Neural crest cell (in vitro differentiated cells): ENCODE measurements at regions not wholly inside any gene's neighbourhood (a gene's known extent, or its start where the extent isn't known, plus 50 kb on each side); places are given as distances from the start of the nearest gene placed in this dataset.
A peak's percentile ranks its signal among the peaks of the same experiment; 100 is the strongest.

Source experiments
- DNase-seq: peaks from one replicate; pipeline ENCODE4 v3.0.0; 2021; ENCODE audit warnings: low read depth, mixed read lengths, low spot score
- H3K27ac Mint-ChIP-seq: one replicate; pipeline ENCODE4 v1.8.0; 2021; ENCODE audit warnings: mild to moderate bottlenecking, mixed read lengths; ENCODE audit not compliant: unreplicated experiment
- H3K27me3 Mint-ChIP-seq: 2 replicates; pipeline ENCODE4 v1.8.0; 2021; ENCODE audit warnings: low read depth, mild to moderate bottlenecking, mixed read lengths
- H3K36me3 Mint-ChIP-seq: 2 replicates; pipeline ENCODE4 v1.8.0; 2021; ENCODE audit warnings: low read depth, mild to moderate bottlenecking, mixed read lengths
- H3K4me1 Mint-ChIP-seq: 2 replicates; pipeline ENCODE4 v1.8.0; 2021; ENCODE audit warnings: mixed read lengths
- H3K4me3 Mint-ChIP-seq: one replicate; pipeline ENCODE4 v1.8.0; 2021; ENCODE audit warnings: mild to moderate bottlenecking, mixed read lengths
- H3K9me3 Mint-ChIP-seq: 2 replicates; pipeline ENCODE4 v1.8.0; 2021; ENCODE audit warnings: mixed read lengths
- TF ChIP-seq, protein P1 (sequence below): fragments of 200-600 bp; sonication (generic); conservative IDR thresholded peaks from 2 replicates; pipeline ENCODE4 v1.5.0; 2021; ENCODE audit warnings: antibody characterized with exemption, mild to moderate bottlenecking

DNA sequence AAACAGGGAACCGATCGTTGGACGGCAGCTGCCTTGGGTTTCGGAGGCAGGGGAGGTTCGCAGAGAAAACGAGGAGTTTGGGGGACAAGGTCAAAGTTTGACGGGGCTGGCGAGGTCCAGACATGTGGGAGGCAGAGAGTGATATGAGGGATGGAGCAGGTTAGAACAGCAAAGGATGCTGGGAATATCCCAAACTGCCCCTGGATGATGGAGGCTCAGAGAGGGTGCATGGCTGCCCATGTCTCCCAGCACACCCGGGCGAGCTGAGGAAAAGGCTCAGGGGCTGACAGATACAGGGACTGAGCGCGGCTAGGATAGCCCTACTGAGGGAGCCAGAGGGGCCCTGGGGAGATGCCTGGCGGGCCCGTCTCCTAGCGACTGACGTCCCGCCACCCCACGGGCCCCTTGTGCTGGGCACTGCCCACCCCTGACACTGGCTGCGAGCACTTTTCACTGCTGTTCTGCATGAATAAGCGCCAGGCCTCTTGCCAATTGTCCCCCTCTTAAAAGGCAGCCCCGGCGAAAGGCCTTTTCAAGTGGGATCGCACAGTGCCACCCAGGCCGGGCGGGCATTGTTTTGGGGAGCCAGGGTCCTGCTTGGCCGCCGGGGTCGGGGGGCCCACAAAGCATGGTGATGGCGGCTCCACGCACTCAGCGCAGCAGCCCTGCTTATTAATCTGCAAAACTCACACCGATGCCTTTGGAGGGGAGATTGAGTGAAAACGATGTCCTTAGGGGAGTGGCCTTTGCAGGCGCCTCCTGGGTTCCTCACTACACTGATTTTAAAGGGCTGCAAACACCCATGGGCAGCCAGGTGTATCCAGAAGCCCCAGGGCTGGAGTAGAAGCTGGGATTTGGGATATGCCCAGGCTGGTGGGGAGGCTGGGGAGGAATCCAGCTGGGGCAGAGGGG, 90.0 kb upstream of the LINC01488 start:
- no peaks in the 10 kb centered on the region for H3K27me3 Mint-ChIP-seq
- H3K4me1 Mint-ChIP-seq = peaks cover 19% of the 10 kb centered on the region
- no peak overlapping the region for H3K27ac Mint-ChIP-seq
- peaks cover 8% of the 10 kb centered on the region for H3K9me3 Mint-ChIP-seq
- DNase-seq = no peak
- TF ChIP-seq, protein P1, sequence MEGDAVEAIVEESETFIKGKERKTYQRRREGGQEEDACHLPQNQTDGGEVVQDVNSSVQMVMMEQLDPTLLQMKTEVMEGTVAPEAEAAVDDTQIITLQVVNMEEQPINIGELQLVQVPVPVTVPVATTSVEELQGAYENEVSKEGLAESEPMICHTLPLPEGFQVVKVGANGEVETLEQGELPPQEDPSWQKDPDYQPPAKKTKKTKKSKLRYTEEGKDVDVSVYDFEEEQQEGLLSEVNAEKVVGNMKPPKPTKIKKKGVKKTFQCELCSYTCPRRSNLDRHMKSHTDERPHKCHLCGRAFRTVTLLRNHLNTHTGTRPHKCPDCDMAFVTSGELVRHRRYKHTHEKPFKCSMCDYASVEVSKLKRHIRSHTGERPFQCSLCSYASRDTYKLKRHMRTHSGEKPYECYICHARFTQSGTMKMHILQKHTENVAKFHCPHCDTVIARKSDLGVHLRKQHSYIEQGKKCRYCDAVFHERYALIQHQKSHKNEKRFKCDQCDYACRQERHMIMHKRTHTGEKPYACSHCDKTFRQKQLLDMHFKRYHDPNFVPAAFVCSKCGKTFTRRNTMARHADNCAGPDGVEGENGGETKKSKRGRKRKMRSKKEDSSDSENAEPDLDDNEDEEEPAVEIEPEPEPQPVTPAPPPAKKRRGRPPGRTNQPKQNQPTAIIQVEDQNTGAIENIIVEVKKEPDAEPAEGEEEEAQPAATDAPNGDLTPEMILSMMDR = no peak
- peaks cover 8% of the 10 kb centered on the region for H3K36me3 Mint-ChIP-seq
- H3K4me3 Mint-ChIP-seq = no peak overlapping the region

DNA sequence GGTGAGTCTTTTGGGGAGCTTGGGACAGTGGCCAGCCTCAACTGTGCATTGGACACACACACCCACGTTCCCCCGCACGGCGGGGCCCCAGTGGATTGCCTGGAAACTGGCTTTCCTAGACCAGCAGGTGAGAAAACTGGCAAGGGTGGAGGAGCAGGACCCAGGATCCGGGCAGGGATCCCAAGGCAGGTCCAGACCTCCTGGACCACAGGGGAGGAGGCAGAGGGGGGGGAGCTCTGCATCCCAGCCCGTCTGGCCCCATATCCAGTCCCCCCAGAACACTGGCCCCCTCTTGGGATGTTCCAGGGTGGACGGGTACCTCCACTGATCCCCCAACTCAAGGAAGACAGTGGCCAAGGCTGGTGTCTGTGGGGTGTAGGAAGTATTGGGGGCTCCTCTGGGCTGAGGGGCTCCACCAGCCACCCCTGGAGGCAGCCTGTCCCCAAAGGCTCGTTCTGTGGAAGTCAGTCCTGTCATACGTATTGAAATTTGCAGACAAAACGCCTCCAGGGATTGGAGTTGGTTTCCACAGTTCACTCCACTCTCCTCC, 89.3 kb upstream of the LINC01488 start:
- Mint-ChIP-seq H3K4me1 (peaks cover 19% of the 10 kb centered on the region), H3K4me3 (no peak overlapping the region), H3K27ac (no peak overlapping the region), H3K36me3 (peaks cover 8% of the 10 kb centered on the region), H3K27me3 (no peaks in the 10 kb centered on the region), H3K9me3 (peaks cover 8% of the 10 kb centered on the region)
- DNase-seq = no peak
- TF ChIP-seq, protein P1 = no peak

DNA sequence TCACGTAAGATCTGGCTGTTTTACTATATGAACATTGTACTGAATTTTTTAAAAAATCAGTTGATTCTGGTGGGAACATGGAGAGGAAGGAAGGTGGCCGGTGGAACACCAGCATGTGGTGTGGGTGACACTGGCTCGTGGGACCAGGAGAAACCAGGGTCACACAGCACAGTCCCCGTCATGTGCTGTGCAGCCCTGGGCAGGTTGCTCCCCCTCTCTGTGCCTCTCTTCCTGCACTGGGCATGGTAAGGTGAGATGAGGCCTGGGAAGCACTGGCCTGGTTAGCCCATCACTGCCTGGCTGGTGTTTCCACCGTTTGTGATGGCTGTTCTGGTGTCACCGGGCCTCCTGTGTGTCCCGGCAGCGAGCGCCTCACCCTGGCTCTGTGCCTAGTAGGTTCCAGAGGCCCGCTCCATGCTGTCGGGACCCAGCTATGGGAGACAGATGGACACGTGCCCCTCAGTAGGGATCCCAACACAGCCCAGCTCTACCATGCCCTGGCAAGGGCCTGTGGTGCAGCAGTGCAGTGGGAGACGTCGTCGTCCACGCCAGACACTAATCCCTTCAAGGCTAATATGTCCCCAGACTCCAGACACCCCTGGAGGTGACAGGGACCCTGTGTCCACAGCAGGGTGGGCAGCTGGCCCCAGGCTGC, 88.2 kb upstream of the LINC01488 start:
- Mint-ChIP-seq H3K36me3 (peaks cover 3% of the 10 kb centered on the region), H3K4me3 (no peak overlapping the region), H3K27me3 (no peaks in the 10 kb centered on the region), H3K9me3 (peaks cover 8% of the 10 kb centered on the region), H3K4me1 (peaks cover 25% of the 10 kb centered on the region), H3K27ac (peak overlapping the region; percentile 9)
- DNase-seq = no peak
- TF ChIP-seq, protein P1 = no peak

DNA sequence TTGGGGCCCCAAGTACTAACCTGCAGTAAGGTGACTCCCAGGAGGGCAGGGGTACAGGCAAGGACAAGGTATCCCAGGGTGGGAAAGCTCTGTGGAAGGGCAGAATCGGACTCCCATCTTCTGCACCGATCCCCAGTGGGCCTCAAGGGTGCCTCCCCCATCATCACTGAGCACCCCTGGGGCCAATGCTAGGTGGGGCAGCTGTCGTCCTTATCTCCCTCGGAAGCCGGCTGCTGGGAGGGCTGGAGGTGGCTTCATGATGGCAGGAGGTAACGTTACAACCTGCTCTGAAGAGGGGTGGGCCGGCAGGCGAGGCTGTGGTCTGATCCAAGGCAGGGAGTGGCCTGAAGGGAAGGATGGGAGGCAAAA, 87.6 kb upstream of the LINC01488 start:
- no peak overlapping the region for H3K27ac Mint-ChIP-seq
- H3K27me3 Mint-ChIP-seq = no peaks in the 10 kb centered on the region
- DNase-seq = no peak
- TF ChIP-seq, protein P1 = no peak
- H3K4me3 Mint-ChIP-seq = no peak overlapping the region
- H3K36me3 Mint-ChIP-seq = peaks cover 3% of the 10 kb centered on the region
- H3K9me3 Mint-ChIP-seq = peaks cover 4% of the 10 kb centered on the region
- peaks cover 30% of the 10 kb centered on the region for H3K4me1 Mint-ChIP-seq

DNA sequence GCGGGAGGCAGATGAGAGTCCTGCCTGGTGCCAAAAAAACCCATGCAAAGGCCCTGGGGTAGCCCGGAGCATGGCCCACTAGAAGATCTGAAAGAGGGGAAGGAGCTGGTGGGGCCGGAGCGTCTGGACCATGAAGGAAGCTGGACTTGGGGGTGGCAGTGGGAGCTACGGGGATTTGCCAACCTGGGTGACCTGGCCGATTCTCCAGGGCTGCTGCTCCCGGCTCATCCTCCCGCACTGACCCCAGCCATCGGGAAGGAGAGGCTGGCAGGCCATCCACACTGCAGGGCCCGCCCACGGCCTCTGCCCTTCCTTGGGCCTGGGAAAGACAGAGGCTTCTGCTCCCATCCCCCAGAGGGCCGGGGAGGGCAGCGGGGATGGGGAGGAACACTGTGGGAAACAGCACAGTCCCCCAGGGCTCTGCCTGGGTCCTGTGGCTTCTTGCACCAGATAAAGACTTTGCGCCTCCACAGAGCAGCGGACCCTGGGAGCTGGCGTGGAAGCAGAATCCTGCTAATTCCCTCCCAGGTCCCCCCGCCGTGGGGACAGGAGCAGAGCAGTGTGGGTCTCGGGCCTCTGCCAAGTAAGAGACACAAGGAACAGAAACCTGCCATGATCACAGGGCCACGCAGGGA, 87.1 kb upstream of the LINC01488 start:
- no peak overlapping the region for H3K4me3 Mint-ChIP-seq
- no peak for DNase-seq
- peaks cover 3% of the 10 kb centered on the region for H3K36me3 Mint-ChIP-seq
- H3K4me1 Mint-ChIP-seq = peaks cover 35% of the 10 kb centered on the region
- H3K27me3 Mint-ChIP-seq = no peaks in the 10 kb centered on the region
- no peaks in the 10 kb centered on the region for H3K9me3 Mint-ChIP-seq
- TF ChIP-seq, protein P1 = no peak
- peak overlapping the region; percentile 81 for H3K27ac Mint-ChIP-seq
